ENCODE measurements at regions not wholly inside any gene's neighbourhood (a gene's known extent, or its start where the extent isn't known, plus 50 kb on each side); places are given as distances from the start of the nearest gene placed in this dataset.

GRCh38 chr18:45365835-45366234 is 249.4 kb upstream of the SLC14A2 start:
- Histone ChIP-seq H3K27me3 (ENCODE audit: low read length) (no peaks in the 10 kb centered on the region), H2AFZ (ENCODE audit: low read length) (0 out of 2 replicates have a peak overlapping the region, but pooled peaks have one; percentile 51), H3K9ac (ENCODE audit: low read length) (peak overlapping the region; percentile 74), H3K79me2 (ENCODE audit: low read length) (0 out of 2 replicates have a peak, but pooled peaks cover 3% of the 10 kb centered on the region), H3K4me2 (ENCODE audit: low read depth, low read length, poor library complexity, severe bottlenecking) (peak overlapping the region; percentile 78), H4K20me1 (ENCODE audit: insufficient read depth, low read depth, low read length) (no peaks in the 10 kb centered on the region), H3K4me1 (ENCODE audit: low read length) (peaks cover 100% of the 10 kb centered on the region), H3K9me2 (replicated peaks; ENCODE audit: insufficient read depth, low read length) (no peaks in the 10 kb centered on the region), H3K9me3 (ENCODE audit: low read length) (no peaks in the 10 kb centered on the region), H3K4me3 (ENCODE audit: low read length) (peak overlapping the region; percentile 66), H3K36me3 (ENCODE audit: insufficient read depth, low read length) (no peaks in the 10 kb centered on the region), H3K27ac (ENCODE audit: low read length) (peak overlapping the region; percentile 99)
- DNase-seq, result no peak

DNA sequence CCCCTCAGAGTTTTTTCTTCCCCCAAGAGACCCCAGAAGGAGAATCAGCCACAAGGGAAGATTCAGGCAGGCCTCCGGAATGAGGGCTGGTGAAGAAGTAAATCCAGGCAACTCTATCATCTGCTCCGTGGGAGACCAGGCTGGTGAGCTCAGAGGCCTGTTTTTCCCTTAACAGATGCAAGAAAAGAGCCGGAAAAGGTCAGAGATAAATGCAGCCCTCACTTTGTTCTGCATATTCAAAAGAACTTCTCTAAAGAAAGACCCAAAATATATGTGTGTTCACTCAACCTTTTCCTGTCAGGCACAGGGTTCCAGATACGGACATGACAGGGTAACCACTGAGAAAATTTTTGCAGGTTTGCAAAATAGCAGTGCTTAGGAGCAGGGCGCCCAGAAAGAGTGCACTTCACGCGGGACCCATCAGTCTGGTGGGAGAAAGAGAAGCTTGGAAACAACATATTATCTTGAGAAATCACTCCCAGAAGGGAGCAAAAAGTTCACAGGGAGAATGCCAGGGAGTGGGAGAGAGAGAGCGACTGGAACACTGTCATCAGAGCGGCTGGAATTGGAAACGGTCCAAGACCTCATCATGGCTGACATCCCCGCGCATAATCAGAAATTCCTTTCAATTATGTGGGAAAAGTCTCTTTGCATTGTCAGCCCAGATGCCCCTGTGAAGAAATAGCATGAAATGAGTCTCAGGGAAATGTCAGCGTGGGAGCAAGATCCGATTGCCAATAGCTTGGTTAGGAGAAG is 244.8 kb upstream of the SLC14A2 start:
- Histone ChIP-seq H3K79me2 (ENCODE audit: low read length) (0 out of 2 replicates have a peak, but pooled peaks cover 3% of the 10 kb centered on the region), H3K27ac (ENCODE audit: low read length) (peak overlapping the region; percentile 99), H3K36me3 (ENCODE audit: insufficient read depth, low read length) (no peaks in the 10 kb centered on the region), H3K9me2 (replicated peaks; ENCODE audit: insufficient read depth, low read length) (no peaks in the 10 kb centered on the region), H3K9me3 (ENCODE audit: low read length) (no peaks in the 10 kb centered on the region), H3K27me3 (ENCODE audit: low read length) (no peaks in the 10 kb centered on the region), H3K4me3 (ENCODE audit: low read length) (peak overlapping the region; percentile 60), H4K20me1 (ENCODE audit: insufficient read depth, low read depth, low read length) (no peaks in the 10 kb centered on the region), H3K4me1 (ENCODE audit: low read length) (peaks cover 98% of the 10 kb centered on the region), H3K4me2 (ENCODE audit: low read depth, low read length, poor library complexity, severe bottlenecking) (peak overlapping the region; percentile 85), H3K9ac (ENCODE audit: low read length) (peak overlapping the region; percentile 79), H2AFZ (ENCODE audit: low read length) (no peak overlapping the region)
- DNase-seq, result peak; percentile 94

- Histone ChIP-seq H2AFZ (ENCODE audit: low read length) (no peak overlapping the region), H4K20me1 (ENCODE audit: insufficient read depth, low read depth, low read length) (no peaks in the 10 kb centered on the region), H3K9me3 (ENCODE audit: low read length) (no peaks in the 10 kb centered on the region), H3K4me2 (ENCODE audit: low read depth, low read length, poor library complexity, severe bottlenecking) (peak overlapping the region; percentile 72), H3K36me3 (ENCODE audit: insufficient read depth, low read length) (no peaks in the 10 kb centered on the region), H3K27ac (ENCODE audit: low read length) (peak overlapping the region; percentile 99), H3K79me2 (ENCODE audit: low read length) (no peaks in the 10 kb centered on the region), H3K27me3 (ENCODE audit: low read length) (no peaks in the 10 kb centered on the region), H3K4me1 (ENCODE audit: low read length) (peaks cover 84% of the 10 kb centered on the region), H3K9ac (ENCODE audit: low read length) (peak overlapping the region; percentile 63), H3K9me2 (replicated peaks; ENCODE audit: insufficient read depth, low read length) (no peaks in the 10 kb centered on the region), H3K4me3 (ENCODE audit: low read length) (peak overlapping the region; percentile 37)
- DNase-seq, result peak; percentile 95
Observed at GRCh38 chr18:45373286-45373880, 241.9 kb upstream of the SLC14A2 start.

DNA sequence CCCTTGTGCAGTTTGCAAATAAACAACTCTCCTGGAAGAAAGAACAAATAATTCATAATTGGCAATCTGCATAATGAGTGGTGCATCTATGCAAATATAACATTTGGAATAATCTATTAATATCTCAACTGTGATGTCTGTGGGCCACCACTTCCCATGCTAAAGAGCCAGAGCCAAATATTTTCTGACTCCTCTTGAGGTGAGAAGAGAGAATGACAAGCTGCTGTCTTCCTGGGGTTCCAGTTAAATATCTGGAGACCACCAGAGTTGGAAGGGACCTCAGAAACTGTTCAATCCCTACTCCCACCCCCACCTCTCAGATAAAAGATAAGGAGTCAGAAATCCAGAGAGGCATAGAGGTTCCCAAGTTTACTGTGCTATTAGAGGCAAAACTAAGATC is 241.0 kb upstream of the SLC14A2 start:
- Histone ChIP-seq H3K9me3 (ENCODE audit: low read length) (no peaks in the 10 kb centered on the region), H3K4me2 (ENCODE audit: low read depth, low read length, poor library complexity, severe bottlenecking) (peak overlapping the region; percentile 72), H3K27ac (ENCODE audit: low read length) (peak overlapping the region; percentile 99), H3K36me3 (ENCODE audit: insufficient read depth, low read length) (no peaks in the 10 kb centered on the region), H3K4me3 (ENCODE audit: low read length) (peak overlapping the region; percentile 37), H2AFZ (ENCODE audit: low read length) (no peak overlapping the region), H3K4me1 (ENCODE audit: low read length) (peaks cover 76% of the 10 kb centered on the region), H3K9ac (ENCODE audit: low read length) (peak overlapping the region; percentile 63), H3K79me2 (ENCODE audit: low read length) (no peaks in the 10 kb centered on the region), H3K9me2 (replicated peaks; ENCODE audit: insufficient read depth, low read length) (no peaks in the 10 kb centered on the region), H3K27me3 (ENCODE audit: low read length) (no peaks in the 10 kb centered on the region), H4K20me1 (ENCODE audit: insufficient read depth, low read depth, low read length) (no peaks in the 10 kb centered on the region)
- peak; percentile 60 for DNase-seq

DNA sequence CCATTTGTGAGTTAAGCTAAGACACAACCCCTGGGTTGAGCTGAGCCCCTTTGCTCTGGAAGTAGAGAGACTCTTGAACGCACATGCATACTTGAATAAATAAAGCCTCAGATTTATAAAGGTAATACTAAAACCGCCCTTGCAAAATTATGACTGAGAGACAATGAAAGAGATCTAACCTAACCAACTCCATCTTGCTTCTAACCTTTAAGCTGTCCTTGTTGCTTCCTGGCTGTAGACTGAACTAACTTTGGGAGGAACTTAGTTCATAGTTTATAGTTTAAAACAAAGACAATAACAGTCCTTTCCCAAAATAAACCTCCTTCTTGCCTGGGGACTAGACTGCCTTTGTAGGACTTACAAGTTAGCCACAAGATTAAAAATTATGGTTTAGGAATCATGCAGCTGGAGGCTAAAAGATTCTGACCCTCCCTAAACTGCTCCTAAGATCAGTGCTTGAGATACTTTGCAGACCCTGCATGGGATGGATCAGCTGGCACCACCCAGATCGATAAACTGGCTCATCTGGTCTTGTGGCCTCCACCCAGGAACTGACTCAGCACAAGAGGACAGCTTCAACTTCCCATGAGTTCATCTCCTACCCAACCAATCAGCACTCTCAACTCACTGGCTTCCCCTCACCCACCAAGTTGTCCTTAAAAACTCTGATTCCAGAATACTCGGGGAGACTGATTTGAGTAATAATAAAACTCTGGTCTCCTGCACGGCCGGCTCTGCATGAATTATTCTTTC is 240.2 kb upstream of the SLC14A2 start:
- no peak overlapping the region for H3K4me3 ChIP-seq (ENCODE audit: low read length)
- H4K20me1 ChIP-seq (ENCODE audit: insufficient read depth, low read depth, low read length), result no peaks in the 10 kb centered on the region
- no peaks in the 10 kb centered on the region for H3K36me3 ChIP-seq (ENCODE audit: insufficient read depth, low read length)
- DNase-seq, result no peak
- H3K9ac ChIP-seq (ENCODE audit: low read length), result 0 out of 2 replicates have a peak overlapping the region, but pooled peaks have one; percentile 63
- H3K79me2 ChIP-seq (ENCODE audit: low read length), result no peaks in the 10 kb centered on the region
- peak overlapping the region; percentile 72 for H3K4me2 ChIP-seq (ENCODE audit: low read depth, low read length, poor library complexity, severe bottlenecking)
- H3K27ac ChIP-seq (ENCODE audit: low read length), result peak overlapping the region; percentile 99
- H3K27me3 ChIP-seq (ENCODE audit: low read length), result no peaks in the 10 kb centered on the region
- H3K9me3 ChIP-seq (ENCODE audit: low read length), result no peaks in the 10 kb centered on the region
- H3K4me1 ChIP-seq (ENCODE audit: low read length), result peaks cover 75% of the 10 kb centered on the region
- no peaks in the 10 kb centered on the region for H3K9me2 ChIP-seq (replicated peaks; ENCODE audit: insufficient read depth, low read length)
- no peak overlapping the region for H2AFZ ChIP-seq (ENCODE audit: low read length)

GRCh38 chr18:45376193-45376592 is 239.1 kb upstream of the SLC14A2 start:
- Histone ChIP-seq H2AFZ (ENCODE audit: low read length) (no peak overlapping the region), H3K36me3 (ENCODE audit: insufficient read depth, low read length) (no peaks in the 10 kb centered on the region), H3K27ac (ENCODE audit: low read length) (no peak overlapping the region), H3K4me1 (ENCODE audit: low read length) (peaks cover 66% of the 10 kb centered on the region), H4K20me1 (ENCODE audit: insufficient read depth, low read depth, low read length) (no peaks in the 10 kb centered on the region), H3K4me3 (ENCODE audit: low read length) (no peak overlapping the region), H3K9ac (ENCODE audit: low read length) (no peak overlapping the region), H3K4me2 (ENCODE audit: low read depth, low read length, poor library complexity, severe bottlenecking) (no peak overlapping the region), H3K9me3 (ENCODE audit: low read length) (no peaks in the 10 kb centered on the region), H3K9me2 (replicated peaks; ENCODE audit: insufficient read depth, low read length) (no peaks in the 10 kb centered on the region), H3K27me3 (ENCODE audit: low read length) (no peaks in the 10 kb centered on the region), H3K79me2 (ENCODE audit: low read length) (no peaks in the 10 kb centered on the region)
- DNase-seq, result no peak

DNA sequence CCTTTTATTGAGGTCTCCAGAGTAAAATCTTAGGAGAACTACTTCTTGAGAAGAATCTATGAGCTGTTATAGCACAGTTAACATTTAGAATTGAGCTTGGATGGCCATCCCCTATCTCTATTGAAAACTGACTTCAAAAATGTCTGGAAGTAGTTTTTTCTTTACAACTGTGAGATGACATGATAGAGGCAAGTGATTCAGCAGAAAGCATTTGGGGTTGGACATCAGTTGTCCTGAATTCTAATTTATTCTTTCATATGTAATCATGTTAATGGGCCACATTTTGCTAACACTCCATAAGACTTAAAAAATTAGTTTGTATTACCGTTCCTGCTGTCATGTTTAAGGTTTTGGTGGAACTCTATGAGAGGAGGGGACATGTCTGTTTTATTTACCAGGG is 237.0 kb upstream of the SLC14A2 start:
- Histone ChIP-seq H3K9me3 (ENCODE audit: low read length) (no peaks in the 10 kb centered on the region), H3K27me3 (ENCODE audit: low read length) (no peaks in the 10 kb centered on the region), H3K4me1 (ENCODE audit: low read length) (peaks cover 66% of the 10 kb centered on the region), H3K9ac (ENCODE audit: low read length) (no peak overlapping the region), H3K4me3 (ENCODE audit: low read length) (no peak overlapping the region), H3K79me2 (ENCODE audit: low read length) (no peaks in the 10 kb centered on the region), H2AFZ (ENCODE audit: low read length) (no peak overlapping the region), H3K36me3 (ENCODE audit: insufficient read depth, low read length) (no peaks in the 10 kb centered on the region), H4K20me1 (ENCODE audit: insufficient read depth, low read depth, low read length) (no peaks in the 10 kb centered on the region), H3K9me2 (replicated peaks; ENCODE audit: insufficient read depth, low read length) (no peaks in the 10 kb centered on the region), H3K4me2 (ENCODE audit: low read depth, low read length, poor library complexity, severe bottlenecking) (no peak overlapping the region), H3K27ac (ENCODE audit: low read length) (no peak overlapping the region)
- DNase-seq, result no peak

GRCh38 chr18:45378933-45379332 is 236.3 kb upstream of the SLC14A2 start:
- no peaks in the 10 kb centered on the region for H4K20me1 ChIP-seq (ENCODE audit: insufficient read depth, low read depth, low read length)
- no peaks in the 10 kb centered on the region for H3K9me3 ChIP-seq (ENCODE audit: low read length)
- H3K4me3 ChIP-seq (ENCODE audit: low read length), result no peak overlapping the region
- H3K36me3 ChIP-seq (ENCODE audit: insufficient read depth, low read length), result no peaks in the 10 kb centered on the region
- no peak overlapping the region for H3K27ac ChIP-seq (ENCODE audit: low read length)
- no peak overlapping the region for H3K9ac ChIP-seq (ENCODE audit: low read length)
- no peak overlapping the region for H2AFZ ChIP-seq (ENCODE audit: low read length)
- H3K9me2 ChIP-seq (replicated peaks; ENCODE audit: insufficient read depth, low read length), result no peaks in the 10 kb centered on the region
- H3K4me2 ChIP-seq (ENCODE audit: low read depth, low read length, poor library complexity, severe bottlenecking), result no peak overlapping the region
- no peaks in the 10 kb centered on the region for H3K79me2 ChIP-seq (ENCODE audit: low read length)
- no peak for DNase-seq
- peaks cover 66% of the 10 kb centered on the region for H3K4me1 ChIP-seq (ENCODE audit: low read length)
- H3K27me3 ChIP-seq (ENCODE audit: low read length), result no peaks in the 10 kb centered on the region

All from Karpas-422 (cell line).